ENCODE measurements at regions not wholly inside any gene's neighbourhood (a gene's known extent, or its start where the extent isn't known, plus 50 kb on each side); places are given as distances from the start of the nearest gene placed in this dataset.
"Not testable (repeated sequence)": the region's sequence is repeated elsewhere in the genome, so short reads cannot be mapped to it uniquely, and the experiment has no call there.

DNA sequence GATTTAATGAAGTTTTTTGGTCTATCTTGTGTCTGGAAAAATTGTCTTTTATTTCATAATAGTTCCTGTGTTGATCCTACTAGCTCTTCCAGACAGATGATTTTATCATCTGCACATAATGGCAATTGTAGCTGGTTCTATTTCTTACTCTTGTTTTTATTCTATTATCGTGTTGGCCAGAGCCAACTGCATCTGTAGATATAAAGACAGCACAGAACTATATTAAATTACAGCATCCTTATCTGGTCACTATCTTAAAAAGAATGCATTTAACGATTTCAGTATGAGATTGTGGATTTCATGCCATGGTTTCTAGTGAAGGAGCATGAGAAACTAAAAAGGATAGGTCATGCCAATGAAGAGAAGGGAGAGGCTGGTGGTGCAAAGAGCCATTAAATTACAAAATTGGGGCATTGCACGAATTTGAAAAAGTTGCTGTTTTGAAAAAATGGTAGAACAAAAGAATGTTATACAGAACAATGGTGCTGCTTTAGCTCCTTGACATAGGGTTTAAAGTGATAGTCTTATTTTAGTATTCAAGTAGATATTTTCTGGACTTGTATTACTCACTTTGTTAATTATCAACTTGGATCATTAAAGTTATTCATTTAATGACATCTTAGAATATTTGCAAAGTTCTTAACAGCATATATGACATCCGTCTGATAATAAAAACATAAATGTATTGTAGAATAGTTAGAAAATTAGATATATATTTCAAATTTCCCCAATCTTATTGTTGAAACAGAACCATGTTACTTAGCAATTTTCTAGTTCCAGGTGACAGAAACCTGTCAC lies 1250.3 kb downstream of the REEP3 start:
- no peak for DNase-seq

DNA sequence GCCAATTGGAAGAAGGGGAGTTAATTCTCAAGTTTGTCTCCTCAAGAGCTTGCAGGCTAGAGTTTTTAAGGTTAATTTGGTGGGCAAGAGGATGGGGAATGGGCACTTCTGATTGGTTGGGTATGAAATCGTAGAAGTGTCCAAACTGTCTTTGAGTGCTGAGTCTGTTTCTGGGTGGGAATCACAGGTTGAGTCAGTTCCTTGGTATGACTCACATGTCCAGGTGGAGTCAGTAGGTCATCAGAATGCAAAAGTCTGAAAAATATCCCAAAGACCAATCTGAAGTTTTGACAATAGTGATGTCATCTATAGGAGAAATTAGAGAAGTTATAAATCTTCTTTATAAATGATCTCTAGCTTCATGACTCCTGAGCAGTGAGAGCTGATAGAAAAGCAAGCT lies 1252.2 kb downstream of the REEP3 start:
- DNase-seq = no peak

DNA sequence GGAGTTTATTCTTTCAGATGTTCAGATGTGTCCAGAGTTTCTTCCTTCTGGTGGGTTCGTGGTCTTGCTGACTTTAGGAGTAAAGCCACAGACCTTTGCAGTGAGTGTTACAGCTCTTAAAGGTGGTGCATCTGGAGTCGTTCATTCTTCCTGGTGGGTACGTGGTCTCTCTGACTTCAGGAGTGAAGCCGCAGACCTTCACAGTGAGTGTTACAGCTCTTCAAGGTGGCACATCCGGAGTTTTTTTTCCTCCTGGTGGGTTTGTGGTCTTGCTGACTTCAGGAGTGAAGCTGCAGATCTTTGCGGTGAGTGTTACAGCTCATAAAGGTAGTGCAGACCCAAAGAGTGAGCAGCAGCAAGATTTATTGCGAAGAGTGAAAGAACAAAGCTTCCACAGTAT lies 1263.2 kb downstream of the REEP3 start:
- not testable (repeated sequence) for DNase-seq

DNA sequence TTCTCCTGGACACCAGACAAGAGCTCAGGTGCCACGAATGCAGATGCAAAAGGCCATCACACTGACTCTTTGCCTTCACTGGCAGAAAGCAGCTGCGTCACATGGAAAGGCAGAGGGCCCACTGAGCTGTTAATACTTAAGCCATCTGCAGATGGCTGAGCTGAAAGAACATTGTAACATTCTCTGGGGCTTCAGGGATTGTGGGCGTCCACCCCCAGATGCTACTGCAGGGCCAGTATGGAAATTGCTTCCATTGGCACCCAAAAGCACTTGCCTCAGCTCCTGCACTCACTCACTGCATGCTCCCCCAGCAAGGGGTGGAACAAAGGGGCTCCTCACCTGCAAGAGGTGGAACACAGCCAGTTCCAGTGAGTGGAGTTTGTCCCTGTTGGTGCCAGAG lies 1264.6 kb downstream of the REEP3 start:
- no peak for DNase-seq

DNA sequence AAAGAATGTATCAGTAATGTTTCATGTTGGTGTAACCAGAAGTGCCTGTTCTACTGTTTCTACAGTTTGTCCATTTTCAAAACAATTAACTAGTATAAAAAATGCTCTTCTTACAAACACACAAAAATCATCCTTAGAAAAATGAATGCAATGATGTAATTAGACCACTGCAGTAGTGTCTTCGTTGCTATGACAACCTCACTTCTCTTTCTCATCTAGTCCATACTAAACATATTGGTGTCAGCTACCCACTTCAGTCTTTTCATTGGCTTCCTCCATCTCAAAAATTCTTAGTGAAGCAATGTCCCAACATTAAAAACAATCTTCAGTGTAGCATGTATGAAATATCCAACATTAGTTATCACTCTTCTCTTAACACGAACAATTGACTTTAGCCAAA lies 1265.8 kb downstream of the REEP3 start:
- no peak for DNase-seq

DNA sequence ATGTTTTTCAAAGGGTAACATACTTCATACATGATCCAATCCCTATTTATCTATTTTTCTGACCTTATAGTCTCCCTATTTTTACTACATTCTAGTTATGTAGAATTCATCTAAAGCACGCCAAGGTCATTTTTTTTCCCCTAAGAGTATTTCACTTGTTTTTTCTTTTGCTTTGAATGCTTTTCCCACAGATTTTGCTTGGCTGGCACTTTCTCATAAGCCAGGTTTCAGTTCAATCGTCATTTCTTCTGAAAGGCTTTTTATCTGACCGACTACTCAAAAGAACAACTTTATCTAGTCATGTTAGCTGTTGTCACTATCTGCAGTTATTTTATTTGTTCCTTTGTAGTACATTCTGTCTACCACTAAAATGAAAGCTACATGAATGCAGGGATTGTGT lies 1274.6 kb downstream of the REEP3 start:
- no peak for DNase-seq

DNA sequence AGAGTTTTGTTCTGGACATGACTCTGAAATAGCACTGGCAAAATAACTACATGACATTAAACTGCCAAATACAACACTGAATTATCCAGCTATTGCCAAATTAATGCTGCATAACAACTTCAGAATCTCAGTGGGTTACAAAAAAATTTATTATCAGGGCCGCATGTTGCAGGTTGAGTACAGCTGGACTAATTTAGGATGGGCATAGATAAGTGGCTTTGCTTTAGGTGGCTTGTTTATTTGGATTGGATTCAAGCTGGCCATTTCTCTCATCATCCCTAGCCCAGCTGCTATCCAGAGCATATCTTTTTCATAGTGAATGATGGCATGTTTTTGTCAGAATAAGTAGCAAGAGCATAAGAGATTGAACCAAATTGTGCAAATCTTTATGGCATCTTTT lies 1277.1 kb downstream of the REEP3 start:
- DNase-seq = no peak

DNA sequence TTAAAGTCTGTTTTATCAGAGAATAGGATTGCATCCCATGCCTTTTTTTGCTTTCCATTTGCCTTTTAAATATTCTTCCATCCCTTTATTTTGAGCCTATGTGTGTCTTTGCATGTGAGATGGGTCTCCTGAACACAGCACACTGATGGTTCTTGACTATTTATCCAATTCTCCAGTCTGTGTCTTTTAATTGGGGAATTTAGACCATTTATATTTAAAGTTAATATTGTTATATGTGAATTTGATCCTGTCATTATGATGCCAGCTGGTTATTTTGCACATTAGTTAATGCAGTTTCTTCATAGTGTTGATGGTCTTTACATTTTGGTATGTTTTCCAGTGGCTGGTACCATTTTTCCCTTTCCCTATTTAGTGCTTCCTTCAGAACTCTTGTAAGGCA lies 1287.0 kb downstream of the REEP3 start:
- not testable (repeated sequence) for DNase-seq

DNA sequence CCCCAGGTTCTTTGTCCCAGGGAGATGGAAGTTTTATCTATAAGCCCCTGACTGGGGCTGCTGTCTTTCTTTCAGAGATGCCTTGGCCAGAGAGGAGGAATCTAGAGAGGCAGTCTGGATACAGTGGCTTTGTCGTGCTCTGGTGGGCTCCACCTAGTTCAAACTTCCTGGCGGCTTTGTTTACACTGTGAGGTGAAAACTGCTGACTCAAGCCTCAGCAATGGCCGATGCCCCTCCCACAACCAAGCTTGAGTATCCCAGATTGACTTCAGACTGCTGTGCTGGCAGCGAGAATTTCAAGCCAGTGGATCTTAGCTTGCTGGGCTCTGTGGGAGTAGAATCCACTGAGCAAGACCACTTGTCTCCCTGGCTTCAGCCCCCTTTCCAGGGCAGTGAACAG lies 1288.8 kb downstream of the REEP3 start:
- DNase-seq = not testable (repeated sequence)

DNA sequence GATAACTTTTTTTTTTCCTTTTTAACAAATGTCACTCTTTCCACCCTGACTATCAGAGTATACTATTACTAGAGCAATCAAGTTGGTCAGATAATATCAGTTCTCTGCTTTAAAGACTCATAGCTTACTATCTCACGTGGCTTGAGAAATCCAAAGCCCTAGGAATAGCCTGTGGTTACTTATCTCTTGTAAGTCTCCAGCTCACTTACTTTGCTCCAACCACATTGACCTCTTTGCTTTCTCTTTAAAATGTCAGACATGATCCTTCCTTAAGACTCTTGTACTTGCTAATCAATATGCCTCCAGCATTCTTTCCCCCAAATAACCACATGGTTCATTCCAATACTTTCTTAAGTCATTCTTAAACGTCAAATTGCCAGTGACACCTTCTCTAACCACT lies 1292.2 kb downstream of the REEP3 start:
- DNase-seq = no peak

DNA sequence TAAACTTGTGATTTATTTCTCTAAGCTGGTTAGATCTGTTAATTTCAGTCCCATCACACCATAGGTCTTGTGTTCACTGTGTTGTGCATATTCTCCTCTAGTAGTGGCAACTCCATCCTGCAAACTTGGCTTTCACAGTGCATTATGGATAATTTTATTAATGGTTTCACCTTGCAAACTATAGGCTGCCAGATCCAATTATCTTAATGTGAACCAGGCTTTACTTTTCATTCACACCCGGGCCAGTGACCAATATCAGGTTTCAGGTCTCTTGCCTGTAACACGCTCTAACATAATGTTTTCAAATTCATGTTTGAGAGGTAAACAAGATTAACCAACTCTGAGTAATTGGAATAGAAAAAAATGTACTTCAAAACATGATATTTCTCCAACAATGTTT lies 1293.0 kb downstream of the REEP3 start:
- DNase-seq = no peak

DNA sequence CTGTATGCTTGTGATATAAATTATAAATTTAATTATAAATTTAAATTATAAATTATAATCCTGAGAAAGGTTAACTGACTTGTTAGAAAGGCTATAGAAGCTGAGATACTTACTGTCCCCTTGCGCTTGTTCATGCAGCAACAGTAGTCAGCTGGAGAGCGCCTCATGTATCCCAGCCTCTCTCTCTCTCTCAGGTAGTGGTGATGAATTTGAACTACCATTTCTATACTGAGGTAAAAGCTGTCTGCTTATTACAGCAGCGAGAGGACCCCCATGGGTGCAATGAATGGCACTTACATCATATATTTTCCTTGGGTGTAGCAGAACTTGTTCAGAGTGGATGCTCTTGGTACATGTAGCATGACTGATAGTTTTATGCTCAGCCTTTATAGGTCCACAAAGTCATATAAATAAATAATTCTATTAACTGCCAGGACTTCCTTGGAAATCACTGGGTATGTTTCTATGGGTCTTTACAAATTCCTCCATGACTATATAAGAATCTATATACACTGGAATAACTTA lies 1308.7 kb downstream of the REEP3 start:
- DNase-seq = no peak

DNA sequence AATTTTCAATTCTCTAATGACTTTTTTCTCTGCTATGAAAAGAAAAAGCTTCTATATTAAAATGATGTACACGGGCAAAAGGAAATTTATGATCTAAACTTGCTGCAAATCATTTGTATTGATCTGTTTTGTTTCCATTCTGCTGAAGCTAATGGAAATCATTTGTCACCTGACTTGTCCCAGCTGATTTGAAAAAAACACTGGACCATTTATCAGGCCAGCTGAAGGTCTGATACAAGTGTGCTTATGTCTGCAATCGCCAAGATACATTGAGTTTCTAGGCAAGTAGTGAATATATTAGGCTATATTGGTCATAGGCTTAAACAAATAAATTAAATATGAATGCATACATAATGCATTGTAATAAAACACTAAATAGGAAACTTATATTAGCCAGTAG lies 1309.7 kb downstream of the REEP3 start:
- DNase-seq = no peak

DNA sequence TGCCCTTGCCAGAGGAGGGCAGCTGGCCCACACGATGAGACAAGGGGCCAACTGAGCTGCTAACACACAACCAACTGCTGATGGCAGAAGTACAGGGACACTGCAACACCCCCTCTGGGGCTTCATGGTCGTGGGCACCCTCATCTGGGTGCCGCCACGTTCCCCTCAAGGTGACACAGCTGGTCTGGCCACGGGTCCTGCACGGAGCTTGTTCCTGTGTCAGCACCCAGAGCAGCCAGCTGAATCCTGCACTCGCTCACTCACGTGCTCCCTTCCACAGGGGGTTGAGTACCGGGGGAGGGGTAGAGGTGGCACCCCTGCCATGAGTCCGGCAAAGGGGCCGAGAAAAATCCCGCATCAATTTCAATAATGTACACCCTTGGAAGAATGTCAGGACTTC lies 1319.1 kb downstream of the REEP3 start:
- no peak for DNase-seq

DNA sequence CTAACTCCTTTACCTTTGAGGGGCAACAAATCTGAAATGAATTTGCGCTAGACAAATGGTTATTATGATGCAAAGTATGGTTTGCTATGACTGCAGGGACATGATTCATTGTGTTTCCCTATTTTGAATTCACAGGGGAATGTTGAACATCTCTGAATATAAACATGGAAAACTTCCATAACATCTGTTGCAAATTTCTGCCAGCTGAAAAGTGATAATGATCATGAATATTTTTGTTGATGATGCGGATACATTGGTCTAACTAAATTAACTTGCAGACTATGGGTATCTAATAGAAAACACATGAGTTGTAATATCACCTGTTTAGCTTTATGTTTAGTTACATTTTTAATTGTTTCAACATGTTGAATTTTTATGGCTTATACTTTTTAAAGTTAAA lies 1325.5 kb downstream of the REEP3 start:
- DNase-seq = no peak

DNA sequence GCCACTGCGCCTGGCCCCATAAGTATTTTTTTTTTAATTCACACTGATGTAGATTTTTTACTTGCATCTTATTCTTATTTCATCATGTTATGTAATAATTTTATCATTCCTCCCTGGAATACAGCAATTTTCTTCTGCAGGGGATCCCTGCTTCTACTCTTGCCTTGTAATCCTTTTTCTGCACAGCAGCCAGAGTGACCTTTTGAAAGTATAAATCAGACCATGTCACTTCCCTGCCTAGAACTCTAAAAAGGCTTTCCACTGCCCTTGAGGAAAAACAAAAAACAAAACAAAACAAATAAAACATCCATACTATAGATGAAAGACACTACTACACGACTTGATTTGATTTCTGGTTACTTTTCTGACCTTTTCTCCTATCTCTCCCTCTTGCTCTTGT lies 1334.7 kb downstream of the REEP3 start:
- no peak for DNase-seq

DNA sequence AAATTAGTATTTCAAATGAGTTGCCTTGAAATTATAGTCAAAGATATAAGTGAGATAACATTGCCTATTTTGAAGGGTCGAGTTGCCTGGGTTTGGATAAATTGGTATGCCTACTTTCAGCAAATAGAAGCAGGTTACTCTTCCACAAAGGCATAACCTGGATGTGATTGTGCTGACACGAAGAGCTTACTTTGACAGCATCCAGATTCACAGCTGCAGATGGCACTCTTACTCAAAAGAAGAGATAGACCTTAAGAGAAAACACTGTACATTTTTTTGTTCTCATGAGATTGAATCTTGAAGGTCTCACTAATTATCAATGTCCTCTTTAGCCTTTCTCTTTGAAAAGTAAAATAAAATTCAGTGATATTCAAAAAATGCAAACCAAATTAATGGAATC lies 1338.7 kb downstream of the REEP3 start:
- DNase-seq = no peak

DNA sequence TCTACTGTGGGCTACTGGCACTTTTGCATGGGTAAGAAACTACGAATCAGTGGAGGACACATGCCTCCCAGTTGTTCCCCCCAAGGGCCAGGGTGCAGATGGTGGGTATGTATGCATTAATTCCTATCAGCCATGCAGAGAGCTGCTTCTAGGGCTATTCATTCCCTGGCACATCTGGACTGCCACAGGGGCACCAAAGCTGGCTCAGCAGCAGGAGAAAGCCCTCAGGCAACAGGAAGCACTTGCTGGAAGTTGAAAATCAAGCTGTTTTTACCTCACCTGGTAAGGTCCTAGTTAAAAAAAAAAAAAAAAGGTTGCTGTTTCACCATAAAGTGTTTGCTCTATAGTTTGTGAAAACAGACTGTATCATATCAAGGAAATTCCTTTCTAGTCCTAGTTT lies 1342.6 kb downstream of the REEP3 start:
- no peak for DNase-seq

DNA sequence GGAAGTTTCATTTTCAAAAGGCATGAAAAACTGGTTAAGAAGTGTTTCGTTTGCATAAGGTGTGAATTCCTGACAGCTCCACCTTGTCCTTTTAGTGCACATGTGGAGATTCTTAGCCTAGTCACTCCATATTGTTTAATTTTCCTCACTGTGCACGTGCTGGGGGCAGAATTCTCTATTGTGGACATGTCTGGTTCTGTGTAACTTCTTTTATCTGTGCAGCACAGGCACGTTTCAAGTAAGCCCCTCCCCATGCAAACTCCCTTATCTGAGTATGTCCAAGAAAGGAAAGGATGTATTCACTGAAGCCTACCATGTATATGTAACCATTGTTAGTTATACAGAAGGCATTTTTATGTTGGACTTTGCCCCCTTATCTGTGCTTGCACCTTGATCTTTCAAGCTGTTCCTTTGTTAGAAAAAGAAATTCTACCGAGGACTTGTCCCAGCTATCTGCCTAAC lies 1346.3 kb downstream of the REEP3 start:
- no peak for DNase-seq

DNA sequence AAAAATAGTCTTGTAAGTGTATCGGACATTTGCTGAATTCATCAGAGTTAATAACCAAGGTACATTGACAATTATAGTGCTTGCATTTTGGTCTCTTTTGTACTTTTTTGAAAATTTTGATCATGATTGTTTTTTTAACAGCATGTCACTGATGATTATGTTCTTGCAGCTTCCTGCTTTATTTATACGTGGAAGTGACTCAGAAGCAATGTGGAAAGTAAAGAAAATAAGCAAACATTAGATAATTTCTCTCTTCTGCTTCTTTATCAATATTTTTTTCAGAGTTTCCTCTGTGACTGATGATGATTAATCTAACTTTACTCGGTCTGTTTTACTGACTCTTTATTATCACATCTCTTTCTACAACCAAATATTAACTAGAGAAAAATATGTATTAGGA lies 1351.9 kb downstream of the REEP3 start:
- DNase-seq = no peak

DNA sequence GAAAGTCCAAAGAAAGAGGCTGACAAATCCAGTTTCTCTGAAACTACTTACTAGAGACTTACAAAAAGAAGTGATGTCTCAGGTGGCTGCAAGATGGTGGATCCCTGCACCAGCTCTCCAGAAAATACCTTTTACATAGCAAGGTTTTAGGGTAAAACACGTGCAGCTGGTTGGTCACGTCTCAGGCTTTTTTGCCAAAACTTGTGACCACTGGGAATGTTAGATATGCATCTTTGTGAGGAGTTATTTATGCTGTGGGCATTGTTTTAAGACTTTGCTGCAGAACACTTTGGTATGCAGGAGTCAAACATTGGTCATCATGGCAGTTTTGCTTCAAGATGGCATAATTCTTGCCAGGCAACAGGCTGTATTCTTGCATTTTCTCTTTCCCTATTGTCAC lies 1352.8 kb downstream of the REEP3 start:
- DNase-seq = no peak

DNA sequence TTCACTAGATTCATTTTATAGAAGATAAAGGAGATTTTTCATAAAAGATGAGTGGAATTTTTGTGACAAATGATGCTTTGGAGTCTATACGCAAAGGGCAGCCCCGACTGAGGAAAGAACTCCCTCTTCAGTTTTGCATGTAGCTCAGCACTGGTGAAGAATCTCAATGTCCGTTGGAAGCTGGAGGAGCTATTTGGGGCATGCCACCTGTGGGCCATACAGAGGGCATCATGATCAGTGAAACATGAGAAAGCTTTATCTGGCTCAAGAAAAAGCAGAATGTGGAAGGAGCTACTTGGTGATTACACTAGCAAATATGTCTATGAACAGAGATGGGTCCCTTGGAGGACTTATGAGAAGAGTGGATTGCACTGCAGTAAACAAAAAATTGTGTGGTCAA lies 1359.3 kb downstream of the REEP3 start:
- DNase-seq = no peak

DNA sequence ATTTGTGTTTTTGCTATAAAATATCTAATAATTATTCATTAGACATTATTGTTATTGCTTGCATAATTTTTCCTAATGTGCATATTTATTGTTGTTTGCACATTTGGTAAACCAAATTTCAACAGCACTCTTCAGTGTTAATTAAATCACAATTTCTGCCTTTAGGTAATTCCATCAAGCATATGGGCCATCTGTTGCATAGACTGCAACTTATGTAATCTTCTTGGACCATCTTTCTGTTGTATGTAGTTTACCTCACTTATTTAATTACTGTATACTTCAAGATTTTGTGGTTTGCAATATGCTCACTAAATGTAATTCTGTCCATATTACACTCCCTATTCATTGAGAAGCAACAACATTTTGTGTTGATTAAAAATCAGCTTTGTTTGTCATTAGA lies 1360.1 kb downstream of the REEP3 start:
- DNase-seq = no peak

DNA sequence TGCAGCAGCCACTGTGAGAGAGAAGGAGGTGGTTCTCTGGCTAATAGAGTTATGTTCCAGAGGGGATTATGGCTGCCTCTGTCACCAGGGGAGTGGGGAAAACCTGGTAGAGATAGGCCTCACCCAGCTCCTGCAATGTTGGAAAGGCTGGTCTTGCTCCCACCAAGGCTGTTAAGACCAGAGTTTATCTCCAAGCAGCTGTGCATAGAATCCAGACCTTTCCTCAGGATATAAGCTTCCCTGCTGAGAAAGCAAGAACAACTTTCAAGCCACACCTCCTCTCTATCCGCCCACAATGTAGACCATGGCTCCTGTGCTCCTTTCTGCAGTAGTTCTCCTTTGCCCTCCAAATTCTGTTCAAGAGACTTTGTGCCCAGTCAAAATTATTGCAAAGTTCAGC lies 1375.4 kb downstream of the REEP3 start:
- DNase-seq = no peak

DNA sequence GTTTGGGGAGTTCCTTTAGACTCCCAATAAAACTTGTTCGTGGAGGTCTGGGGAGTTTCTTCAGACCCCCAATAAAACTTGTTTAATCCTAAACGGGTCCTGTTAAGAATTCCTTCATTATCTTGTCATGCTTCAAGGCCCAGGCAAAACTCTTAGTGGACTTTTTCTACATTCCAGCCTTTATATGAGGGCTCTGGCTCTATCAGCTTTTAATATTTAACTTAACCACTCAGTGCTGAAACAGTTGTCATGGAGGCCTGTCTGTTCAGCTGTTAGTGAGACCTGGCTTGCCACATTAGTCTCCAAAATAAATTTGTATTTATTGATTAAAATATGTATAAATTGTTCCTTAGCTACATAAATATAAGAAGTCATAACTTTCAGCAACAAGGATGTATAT lies 1385.1 kb downstream of the REEP3 start:
- DNase-seq = not testable (repeated sequence)

All from central memory CD4-positive, alpha-beta T cell (primary cell).